ENCODE measurements at regions not wholly inside any gene's neighbourhood (a gene's known extent, or its start where the extent isn't known, plus 50 kb on each side); places are given as distances from the start of the nearest gene placed in this dataset.
"Not testable (repeated sequence)": the region's sequence is repeated elsewhere in the genome, so short reads cannot be mapped to it uniquely, and the experiment has no call there.

DNA sequence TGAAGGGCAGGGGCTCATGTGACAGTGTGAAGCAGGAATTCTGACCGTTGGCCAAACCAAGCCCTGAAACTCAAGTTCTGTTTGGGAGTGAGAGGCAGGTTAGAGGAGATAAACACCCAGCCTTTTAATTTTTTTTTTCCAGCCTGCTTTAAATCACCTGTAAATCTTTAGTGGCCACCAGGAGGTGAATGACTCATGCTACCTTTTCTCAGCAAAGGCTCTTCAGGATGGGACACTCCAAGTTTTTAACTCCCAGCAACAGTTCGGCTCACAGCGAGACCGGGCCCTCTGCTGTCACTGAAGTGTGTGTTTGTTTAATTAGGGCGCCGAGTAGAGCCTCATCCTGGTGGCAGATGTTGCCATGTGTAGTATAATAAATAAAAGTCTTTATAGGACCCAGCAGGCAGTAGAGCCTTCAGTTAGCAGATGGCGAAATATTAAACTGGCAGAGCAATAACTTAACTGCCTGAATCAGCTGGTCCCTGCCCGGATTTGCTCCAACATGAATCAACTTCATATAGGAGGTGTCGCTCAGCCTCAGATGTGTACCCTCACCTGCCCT, 180.3 kb downstream of the NPIPA7 start:
- not testable (repeated sequence) for DNase-seq (ENCODE audit: extremely low read depth in 1 of 2, low read depth in 1 of 2)

DNA sequence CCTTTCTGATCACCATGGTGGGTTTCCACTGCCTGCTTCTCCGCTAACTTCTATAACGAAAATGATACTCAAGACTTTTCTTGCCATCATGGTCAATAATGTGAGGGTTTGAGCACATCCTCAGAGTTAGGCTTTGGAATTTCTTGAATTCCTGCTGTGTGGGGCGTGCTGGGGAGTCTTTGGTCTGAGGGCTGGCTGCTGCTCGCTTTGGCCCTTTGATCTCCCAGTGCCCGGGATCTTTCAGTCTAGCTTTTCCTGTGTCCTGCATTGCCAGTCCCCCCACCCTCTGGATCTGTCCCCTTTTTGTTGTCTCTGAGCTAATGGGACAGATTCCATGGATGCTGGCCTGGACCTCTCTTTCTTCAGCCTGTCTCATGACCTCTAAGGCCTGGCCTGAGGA, 182.6 kb downstream of the NPIPA7 start:
- DNase-seq (ENCODE audit: extremely low read depth in 1 of 2, low read depth in 1 of 2), result not testable (repeated sequence)

DNA sequence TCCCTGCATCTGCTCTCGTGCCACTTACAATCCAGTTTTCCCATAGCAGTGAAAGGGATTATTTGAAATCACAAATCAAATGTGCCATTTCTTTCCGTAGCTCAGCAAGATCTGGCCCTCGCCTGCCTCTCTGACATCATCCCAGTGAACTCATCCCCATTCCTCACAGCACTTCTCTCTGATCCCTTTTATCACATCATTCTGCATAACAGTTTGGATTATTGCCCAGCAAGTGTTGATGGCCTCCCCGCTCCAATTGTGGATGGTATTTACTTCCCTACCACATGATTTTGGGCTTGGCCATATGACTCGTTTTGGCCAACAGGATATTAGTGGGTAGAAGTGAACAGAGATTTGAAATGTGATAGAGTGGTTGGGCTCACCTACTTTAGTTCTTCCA, 185.0 kb downstream of the NPIPA7 start:
- not testable (repeated sequence) for DNase-seq (ENCODE audit: extremely low read depth in 1 of 2, low read depth in 1 of 2)

DNA sequence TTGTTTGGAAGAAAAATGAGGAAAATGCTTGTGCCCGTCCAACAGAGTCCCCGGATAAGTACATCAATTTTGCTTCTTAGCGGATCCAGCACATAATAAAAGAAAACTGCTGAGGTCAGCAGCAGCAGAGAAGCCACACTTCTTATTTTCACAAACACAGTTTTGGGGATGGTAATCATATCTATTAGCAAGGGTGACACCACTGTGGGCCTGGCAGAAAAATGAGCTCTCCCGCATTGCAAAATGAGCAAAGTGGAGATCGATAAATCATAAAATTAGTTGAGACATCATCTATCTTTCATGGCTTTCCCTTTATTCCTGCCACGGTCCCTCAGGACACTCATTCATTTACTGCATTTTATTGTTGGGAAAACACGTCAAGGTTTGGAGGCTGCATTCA, 186.4 kb downstream of the NPIPA7 start:
- not testable (repeated sequence) for DNase-seq (ENCODE audit: extremely low read depth in 1 of 2, low read depth in 1 of 2)

DNA sequence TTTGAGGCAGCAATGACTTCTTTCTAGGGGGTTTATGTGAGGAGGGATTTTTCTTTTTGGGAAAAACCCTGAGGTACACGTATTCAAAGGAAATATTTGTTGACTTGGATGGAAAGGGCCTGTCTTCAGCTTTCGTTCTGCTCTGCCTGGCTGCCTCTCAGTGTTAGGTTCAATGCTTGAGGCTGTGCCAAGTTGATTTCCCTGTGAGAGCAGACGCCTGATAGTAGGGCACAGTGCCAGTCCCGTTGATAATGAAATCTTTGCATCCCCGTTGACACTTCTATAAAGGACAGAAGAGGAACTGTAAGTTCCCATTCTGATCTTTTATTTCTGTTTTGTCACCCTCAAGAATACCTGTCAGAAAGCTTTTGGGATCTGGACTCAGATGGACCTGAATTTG, 191.1 kb downstream of the NPIPA7 start:
- DNase-seq (ENCODE audit: extremely low read depth in 1 of 2, low read depth in 1 of 2), result not testable (repeated sequence)

DNA sequence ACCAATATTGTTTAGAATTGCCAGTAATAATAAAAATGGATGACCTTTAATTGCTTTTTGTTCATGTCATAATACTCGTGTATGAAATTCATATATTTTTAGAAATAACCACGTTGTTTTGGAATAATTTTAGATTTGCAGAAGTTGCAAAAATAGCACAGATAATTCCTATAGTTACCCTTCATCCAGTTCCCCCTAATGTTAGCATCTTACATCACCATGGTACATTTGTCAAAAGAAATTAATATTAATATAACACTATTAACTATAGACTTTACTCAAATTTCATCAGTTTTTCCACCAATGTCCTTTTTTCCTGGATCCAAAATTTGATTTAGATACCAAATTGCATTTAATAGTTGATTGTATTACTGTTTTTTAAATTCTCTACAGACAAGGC, 191.9 kb downstream of the NPIPA7 start:
- not testable (repeated sequence) for DNase-seq (ENCODE audit: extremely low read depth in 1 of 2, low read depth in 1 of 2)

DNA sequence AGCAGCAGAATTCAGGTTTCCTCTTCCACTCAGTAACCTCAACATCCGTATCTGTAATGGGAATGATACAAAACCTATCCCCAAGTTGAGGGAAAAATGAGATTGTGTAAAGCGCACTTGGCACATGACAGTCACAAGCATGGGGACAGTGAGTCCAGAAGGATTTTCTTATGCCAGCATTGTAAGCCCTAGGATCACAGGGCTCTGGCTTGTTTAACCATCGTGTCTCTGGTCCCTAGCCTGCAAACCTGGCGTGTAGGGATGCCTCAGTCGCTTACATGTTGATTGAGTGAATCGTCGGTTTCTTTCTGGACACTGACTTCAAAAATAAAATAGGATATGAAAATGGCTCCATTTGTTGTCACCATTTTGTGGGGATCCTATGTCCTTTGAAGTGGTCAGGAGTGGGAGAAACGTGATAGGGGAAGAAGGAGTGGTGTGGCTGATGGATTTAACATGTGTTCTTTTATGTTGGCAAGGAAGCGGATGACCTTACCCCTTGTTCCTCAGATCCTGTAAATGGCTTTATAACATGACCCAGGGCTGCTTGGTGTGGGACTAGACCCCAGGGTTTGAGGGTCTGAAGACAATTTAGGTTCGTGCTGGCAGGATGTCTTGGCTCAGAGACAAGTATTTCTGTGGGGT, 193.3 kb downstream of the NPIPA7 start:
- not testable (repeated sequence) for DNase-seq (ENCODE audit: extremely low read depth in 1 of 2, low read depth in 1 of 2)

DNA sequence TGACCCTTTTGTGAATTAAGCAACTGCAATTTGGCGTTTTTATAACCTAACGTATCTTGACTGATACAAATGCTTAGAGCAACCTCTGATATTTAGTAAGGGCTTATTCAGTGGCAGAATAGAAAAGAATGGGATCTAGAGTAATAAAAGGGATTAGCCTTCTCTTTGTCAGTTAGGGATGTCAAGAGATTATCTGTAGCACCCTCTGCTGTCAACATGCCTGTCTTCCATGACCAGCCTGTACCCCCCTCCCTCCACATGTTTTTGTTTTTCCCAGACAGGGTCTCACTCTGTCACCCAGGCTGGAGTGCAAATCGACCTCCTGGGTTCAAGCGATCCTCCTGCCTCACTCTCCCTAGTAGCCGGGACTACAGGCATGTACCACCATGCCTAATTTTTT, 198.1 kb downstream of the NPIPA7 start:
- not testable (repeated sequence) for DNase-seq (ENCODE audit: extremely low read depth in 1 of 2, low read depth in 1 of 2)

DNA sequence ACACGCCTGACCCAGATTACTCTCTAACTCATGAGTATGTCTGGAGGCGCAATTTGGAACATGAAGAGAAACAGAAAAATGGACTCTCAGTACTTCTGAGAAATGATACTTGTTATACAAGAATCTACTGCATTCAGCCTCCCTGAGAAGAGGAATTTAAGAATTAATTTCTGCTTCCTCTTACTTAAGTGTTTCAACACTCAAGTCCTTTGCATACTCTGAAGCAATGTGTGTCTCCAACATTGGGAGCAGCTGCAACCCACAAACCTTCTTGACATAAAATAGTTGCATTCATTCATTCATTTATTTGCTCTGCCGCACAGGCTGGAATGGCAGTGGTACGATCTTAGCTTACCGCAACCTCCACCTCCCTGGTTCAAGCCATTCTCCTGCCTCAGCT, 199.8 kb downstream of the NPIPA7 start:
- no peak for DNase-seq (ENCODE audit: extremely low read depth in 1 of 2, low read depth in 1 of 2)

DNA sequence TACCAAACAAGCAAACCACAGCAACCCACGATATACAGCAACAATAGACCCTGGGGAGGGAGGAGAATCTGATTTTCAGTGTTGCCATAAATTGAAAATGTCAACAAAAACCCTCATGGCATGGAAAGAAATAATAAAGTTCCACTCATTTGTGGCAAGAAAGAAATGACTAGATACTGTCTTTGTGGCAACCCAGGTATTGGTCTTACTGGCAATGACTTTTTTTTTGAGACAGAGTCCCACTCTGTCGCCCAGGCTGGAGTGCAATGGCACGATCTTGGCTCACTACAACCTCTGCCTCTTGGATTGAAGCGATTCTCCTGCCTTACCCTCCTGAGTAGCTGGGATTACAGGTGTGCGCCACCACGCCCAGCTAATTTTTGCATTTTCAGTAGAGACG, 204.0 kb downstream of the NPIPA7 start:
- DNase-seq (ENCODE audit: extremely low read depth in 1 of 2, low read depth in 1 of 2), result not testable (repeated sequence)

DNA sequence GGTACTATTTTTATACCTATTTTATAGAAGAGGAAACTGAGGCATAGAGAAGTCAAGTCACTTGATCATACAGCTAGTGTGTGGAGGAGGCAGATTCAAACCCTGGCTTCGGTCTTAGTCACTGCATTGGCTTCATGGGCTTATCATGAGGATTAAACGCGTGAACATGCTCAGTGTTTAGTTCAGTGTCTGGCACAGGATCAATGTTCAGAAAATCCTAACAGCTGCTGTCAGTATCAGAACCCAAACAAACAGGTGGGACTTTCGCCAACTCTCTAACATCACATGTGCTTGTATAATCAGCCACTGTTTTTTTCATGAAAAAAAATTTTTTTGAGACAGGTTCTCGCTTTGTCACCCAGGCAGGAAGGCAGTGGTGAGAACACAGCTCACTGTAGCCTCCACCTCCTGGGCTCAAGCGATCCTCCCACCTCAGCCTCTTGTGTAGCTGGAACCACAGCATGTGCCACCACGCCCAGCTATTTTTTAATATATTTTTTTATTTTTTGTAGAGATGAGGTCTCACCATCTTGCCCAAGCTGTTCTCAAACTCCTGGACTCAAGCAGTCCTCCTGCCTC, 207.2 kb downstream of the NPIPA7 start:
- not testable (repeated sequence) for DNase-seq (ENCODE audit: extremely low read depth in 1 of 2, low read depth in 1 of 2)

DNA sequence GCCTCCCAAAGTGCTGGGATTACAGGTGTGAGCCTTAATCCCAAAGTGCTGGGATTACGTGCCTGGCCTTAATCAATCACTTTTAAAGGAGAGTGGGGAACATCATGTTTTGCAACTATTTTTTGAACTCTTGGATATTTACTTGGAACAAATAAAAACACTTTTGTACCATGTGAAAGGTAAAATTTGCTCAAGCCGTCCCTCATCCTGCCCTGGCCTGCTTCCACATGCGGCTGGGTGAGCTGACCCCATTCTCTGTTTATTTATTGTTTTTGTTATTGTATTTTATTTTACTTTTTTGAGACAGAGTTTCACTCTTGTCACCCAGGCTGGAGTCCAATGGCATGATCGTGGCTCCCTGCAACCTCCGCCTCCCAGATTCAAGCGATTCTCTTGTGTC, 208.0 kb downstream of the NPIPA7 start:
- not testable (repeated sequence) for DNase-seq (ENCODE audit: extremely low read depth in 1 of 2, low read depth in 1 of 2)

DNA sequence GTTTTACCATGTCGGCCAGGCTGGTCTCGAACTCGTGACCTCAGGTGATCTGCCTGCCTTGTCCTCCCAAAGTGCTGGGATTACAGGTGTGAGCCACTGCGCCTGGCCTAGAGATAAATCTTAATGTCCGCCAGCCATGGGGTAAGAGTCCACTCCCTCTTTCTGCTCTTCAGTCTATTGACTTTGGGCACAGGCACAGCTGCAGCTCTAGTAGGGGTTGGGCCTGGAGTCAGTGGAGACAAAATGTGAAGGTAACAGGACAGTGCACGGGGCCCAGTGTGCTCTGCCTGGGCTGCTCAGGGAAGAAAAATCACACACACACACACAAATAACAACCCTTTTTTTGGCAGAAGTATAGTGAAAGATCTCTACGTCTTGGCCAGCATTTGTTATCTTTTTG, 209.5 kb downstream of the NPIPA7 start:
- not testable (repeated sequence) for DNase-seq (ENCODE audit: extremely low read depth in 1 of 2, low read depth in 1 of 2)

DNA sequence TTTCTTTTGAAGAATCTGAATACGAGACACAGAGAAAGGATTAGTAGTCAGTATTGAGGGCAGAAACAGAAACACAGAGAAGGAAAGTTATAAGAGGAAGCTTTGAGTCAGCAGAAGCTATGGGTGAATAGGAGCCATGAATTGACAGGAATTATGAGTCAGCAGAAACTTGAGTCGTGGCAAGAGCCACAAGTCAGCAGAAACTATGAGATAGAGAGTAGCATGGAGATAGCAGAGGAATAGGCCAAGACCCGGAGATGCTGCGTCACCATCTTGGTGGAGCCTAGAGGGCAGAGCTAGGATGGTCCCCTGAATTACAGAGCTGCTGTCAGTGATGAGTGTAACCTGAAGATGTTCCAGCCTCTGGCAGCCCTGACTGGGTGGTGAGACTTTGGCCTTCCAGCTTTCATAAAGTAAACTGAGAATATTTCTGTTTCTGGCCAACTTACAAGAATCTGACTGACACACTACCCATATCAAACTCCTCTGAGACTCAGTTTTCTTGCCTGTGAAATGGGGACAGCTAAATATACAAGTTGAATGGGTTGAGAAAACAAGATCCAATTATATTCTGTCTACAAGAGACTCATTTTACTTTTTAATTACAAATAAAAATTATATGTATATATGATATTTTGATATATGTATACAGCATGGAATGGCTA, 211.8 kb downstream of the NPIPA7 start:
- not testable (repeated sequence) for DNase-seq (ENCODE audit: extremely low read depth in 1 of 2, low read depth in 1 of 2)

DNA sequence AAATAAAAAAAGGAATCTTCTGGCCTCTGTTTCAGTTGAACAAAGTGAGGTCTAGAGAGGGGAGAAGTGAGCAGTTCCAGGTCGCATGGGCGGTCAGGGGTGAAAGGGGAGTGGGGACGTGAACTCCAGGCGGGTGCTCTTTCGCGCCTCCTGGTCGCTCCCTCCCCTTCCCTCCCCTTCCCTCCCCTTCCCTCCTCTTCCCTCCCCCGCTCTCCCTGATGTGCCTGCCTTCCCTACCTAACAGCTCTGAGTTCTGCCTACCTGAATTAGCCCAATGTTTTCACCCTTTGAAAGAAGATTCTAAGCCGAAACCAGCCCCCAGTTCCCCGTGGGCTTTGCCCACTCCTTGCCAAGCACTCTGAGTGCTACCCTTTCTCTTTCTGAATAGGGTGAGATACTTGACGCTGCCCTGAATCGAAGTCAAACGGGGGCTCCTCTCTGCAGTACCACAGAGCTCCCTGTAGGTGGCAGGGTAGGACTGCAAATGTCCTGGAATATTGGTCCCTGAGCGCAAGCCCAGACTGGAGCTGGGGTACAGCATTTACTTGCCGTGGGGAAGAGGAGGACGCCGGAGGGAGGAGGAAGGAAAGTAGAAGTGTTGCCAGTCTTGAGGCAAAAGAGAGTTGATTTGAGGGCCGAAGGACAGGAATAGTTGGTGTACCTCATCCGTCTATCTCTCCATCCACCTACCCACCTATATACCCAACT, 214.4 kb downstream of the NPIPA7 start:
- peak in 1 of 2 donors; percentile 5 for DNase-seq (ENCODE audit: extremely low read depth in 1 of 2, low read depth in 1 of 2)

DNA sequence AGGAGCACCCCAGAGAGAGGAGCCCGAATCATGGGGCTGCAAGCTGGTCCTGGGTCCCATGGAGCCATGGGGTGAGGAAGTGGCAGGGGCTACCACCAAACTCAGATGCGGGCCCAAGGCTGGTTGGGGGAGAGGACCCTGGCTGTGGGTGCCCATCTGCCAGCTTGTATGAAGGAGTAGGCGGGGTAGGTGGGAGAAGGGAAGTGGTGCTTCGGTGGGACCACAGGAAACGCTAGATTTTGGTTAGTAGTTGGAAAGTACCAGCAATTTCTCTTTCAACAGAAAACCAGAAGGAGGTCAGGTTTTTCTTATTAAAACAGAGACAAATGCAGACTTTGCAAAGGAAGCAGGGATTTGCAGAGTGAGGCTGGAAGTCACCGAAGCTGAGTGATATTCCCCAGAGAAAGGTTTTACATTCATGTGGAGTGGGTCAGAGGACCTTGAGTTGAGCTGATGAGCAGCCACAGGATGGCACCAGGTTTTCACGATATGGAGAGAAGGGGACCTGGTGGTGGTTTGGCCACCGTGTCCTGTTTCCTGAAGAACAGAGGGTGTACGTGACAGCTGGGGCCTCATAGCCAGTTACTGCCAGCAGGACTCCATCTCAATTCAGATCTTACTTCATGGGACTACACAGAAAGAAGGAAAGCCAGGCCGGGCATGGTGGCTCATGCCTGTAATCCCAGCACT, 216.2 kb downstream of the NPIPA7 start:
- not testable (repeated sequence) for DNase-seq (ENCODE audit: extremely low read depth in 1 of 2, low read depth in 1 of 2)

DNA sequence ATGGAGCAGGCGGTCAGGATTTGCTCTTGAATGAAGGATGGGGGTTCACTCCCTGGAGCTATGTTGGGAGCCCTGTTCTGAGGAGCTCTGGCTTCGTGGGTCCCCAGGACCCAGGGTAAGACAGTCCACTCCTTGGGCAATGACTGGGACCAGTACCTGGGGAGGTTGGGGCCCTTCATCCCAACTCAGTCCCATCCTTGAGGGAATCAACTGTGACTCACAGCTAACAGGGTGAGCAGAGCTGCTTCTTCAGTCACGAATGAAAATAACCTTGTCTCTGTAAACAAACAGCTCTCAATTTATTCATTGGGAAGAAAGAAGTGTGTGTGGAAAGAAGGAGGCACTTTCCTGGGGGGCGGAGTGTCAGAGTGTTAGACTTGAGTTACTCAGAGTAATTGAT, 222.3 kb downstream of the NPIPA7 start:
- DNase-seq (ENCODE audit: extremely low read depth in 1 of 2, low read depth in 1 of 2), result not testable (repeated sequence)

DNA sequence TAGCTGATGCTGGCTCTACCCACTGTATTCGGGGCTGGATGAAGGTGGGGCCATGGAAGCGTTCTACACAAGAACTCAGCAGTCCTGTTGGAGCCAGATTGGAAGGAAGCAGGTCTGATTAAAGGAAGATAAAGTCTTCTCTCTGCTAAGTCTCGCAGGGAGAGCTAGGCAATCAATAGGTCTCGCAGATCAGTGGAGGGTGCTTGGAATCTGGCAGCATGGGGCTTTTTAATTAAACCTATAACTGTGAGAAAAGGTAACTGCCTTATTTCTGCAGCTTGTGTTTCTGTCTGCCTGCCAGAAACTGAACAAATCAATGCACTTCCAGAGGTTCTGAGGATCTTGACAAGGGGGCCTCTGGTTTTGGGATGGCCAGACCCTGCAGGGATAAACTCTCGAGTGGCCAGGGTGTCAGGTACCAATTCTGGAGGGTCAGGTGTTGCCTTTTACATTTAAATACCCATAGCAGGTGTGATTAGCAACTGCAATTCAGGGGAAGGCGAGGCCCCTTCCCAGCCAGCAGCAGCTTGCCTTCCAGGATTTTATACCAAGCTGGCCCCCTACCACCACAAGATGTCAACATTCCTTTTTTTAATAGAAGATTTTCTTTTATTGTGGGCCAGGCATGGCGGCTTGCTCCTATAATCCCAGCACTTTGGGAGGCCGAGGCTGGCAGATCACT, 228.6 kb downstream of the NPIPA7 start:
- DNase-seq (ENCODE audit: extremely low read depth in 1 of 2, low read depth in 1 of 2), result not testable (repeated sequence)

DNA sequence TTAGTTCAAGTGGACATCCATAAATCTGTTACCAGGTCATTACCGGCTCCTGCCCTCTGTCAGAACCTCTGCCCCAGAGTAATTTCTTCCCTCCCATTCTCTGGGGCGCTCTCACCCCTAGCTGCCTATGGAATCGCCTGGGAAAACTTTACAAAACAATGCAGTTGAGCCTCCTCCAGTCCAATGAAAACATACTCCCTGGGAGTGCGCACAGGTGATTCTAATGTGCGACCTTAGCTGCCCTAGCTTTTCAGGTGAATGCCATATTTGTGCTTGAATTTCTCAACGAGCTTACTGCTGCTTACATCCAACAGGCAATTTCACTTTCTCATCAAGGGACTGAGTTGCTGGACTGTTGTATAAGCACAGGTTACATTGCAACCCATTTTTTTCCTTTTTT, 230.7 kb downstream of the NPIPA7 start:
- not testable (repeated sequence) for DNase-seq (ENCODE audit: extremely low read depth in 1 of 2, low read depth in 1 of 2)

DNA sequence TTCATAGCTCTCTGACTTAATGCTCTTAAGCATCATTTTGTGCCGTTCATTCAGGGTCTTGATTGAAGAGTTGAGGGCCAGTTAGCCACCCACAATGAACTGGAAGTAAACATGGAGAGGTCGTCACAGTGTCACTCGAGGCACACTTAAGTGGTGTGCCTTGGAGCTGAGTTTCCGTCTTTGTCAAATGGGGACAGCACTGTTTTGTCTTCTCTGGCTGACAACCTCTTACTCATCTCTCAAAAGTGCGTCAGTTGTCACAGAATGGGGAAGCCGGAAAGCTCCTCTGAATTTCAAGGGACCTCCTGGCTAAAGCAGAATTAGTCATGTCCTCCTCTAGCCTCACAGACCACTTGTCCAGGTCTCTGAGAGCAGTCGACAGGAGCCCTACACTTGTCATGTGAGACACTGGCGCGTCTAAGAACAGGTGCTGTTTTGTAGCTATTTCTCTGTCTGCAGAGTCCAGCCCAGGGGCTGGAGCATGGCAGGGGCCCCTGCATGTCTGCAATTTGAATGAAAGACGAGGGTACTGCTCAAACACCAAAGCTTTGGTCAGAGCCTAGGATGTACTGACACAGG, 231.5 kb downstream of the NPIPA7 start:
- not testable (repeated sequence) for DNase-seq (ENCODE audit: extremely low read depth in 1 of 2, low read depth in 1 of 2)
